T-helper 1 cell (primary cell): ENCODE measurements at regions not wholly inside any gene's neighbourhood (a gene's known extent, or its start where the extent isn't known, plus 50 kb on each side); places are given as distances from the start of the nearest gene placed in this dataset.
A peak's percentile ranks its signal among the peaks of the same experiment; 100 is the strongest.
"Not testable (repeated sequence)": the region's sequence is repeated elsewhere in the genome, so short reads cannot be mapped to it uniquely, and the experiment has no call there.

Source experiments
- DNase-seq, 5 donors: peaks; one replicate each; pipeline ENCODE4 v3.0.0-alpha.2; 2012 to 2020

DNA sequence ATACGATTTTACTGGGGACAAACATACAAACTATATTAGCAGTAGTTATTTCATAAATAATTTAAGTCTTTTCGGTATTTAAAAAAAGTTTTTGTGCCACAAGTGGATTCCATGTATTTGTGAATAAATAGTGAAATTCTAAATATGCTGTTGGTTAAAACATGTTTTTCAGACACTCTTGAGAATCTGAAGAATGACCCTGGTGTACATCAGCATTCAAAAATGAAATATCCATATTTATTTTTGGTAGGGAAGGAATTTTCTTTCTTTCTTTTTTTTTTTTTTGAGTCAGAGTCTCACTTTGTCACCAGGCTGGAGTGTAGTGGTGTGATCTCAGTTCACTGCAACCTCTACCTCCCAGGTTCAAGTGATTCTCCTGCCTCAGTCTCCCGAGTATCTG is 136.1 kb upstream of the CDK6 start:
- DNase-seq = no peak

DNA sequence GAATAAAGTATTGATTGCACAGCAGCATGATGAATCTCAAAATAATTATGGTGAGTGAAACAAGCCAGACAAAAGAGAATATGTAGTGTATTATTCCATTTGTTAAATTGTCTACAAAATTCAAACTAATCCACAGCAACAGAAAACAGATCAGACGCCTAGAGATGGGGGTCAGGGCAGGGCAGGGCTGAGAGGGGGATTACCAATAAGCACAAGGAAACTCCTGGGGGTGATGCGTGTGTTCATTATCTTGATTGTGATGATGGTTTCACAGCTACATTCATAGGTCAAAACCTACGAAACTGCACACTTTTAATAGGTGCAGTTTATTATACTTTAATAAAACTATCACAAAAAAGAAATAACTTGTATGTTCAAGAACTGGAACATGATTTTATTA is 132.7 kb upstream of the CDK6 start:
- DNase-seq = no peak

DNA sequence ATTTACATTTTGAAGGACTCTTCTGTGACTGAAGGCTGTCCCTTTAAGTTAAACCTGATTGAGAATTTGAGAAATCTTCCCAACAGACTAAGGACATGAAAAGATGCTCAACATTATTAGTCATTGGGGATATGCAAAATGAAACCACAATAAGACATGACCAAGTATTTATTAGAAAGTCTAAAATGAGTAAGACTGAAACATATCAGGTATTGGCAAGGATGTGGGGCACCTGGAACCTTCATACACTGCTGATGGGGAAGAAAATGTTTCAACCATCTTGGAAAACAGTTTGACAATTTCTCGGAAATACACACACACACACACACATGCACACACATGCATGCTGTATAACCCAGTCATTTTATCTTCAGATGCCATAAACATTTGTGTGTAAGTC is 132.1 kb upstream of the CDK6 start:
- DNase-seq = peak in 1 of 5 donors; percentile 5

DNA sequence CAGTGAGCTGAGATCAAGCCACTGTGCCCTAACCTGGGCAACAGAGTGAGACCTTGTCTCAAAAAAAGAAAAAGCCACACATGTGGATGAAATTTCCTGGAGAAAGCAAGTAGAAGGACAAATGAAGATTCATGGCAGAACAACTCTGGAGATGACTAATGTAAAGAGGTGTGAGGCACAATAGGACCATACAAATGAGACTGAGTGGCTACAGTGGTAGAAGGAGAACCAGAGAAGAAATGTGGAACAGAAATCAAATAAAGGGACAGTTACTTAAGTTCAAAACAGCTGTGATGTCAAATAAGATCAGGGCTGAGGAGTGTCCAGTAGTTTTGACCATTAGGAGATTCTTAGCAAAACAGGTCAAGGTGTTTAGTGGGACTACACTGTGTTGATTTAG is 130.9 kb upstream of the CDK6 start:
- DNase-seq = no peak

DNA sequence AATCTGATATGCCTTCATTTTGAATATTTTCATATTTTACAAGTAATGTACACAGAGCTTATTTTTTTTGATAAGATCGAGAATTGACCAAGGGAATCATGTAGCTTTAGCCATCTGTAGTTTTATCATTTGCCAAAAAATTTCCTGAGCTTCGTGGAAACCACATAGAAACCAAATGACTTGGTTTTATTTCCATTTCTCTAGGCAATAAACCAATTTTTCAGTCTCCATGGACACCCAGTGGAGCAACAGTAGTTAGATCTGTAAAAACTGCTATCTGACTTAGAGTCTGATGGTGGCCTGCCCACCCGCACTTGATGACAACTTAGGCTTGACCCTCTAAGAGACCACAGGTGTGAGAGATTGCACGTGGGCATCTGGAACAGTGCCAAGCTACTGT is 127.8 kb upstream of the CDK6 start:
- DNase-seq = no peak

DNA sequence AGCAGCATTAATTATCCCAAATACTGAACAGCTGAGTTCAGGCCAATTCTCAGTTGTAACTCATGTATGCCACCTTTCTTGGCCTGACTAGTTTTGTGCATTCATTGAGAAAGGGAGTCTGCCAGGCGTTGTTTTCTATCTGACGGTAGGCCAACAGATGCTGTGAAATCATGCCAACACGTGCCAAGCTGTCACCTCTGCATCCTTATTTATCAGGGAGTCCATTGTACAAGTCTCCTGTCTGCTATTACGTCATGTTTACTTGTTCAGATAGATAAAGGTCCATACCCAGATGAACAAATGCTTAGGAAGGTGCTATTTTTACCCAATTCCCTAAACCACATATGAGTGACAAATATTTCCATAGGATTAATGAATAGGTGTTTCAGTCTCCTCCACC is 127.2 kb upstream of the CDK6 start:
- DNase-seq = no peak

DNA sequence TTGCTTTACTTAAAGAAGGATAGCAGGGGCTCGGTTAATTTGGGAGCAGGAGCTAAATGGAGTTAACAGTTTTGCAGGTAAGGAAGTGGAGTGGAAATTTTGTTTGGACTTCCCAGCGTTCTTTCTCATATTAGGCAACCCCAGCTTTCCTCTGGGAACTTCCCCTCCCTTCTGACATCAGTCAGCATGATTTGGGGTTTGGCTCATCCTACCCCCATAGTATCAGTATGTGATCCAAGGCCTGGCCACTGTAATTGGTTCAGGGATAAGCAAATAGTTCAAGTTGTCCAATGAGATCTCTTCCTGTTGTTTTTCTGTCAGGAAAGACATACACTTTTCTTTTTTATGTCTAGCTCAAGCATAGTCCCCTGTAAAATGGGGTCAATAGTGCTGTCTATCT is 125.6 kb upstream of the CDK6 start:
- no peak for DNase-seq

DNA sequence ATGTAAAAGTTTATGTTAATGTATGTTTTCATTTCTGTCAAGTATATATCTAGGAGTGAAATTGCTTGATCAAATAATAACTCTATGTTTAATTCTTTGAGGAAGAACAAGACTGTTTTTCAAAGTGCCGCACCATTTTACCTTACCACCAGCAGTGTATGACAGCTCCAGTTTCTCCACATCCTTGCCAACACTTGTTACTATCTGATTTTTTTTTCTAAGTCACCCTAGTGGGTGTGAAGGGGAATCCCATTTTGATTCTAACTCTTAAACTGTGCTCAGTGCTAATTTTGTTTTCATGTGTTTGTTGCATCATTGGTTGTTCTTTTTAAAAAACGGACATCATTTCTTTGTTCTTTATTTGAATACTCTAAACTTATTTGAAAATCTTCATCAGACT is 120.2 kb upstream of the CDK6 start:
- no peak for DNase-seq

DNA sequence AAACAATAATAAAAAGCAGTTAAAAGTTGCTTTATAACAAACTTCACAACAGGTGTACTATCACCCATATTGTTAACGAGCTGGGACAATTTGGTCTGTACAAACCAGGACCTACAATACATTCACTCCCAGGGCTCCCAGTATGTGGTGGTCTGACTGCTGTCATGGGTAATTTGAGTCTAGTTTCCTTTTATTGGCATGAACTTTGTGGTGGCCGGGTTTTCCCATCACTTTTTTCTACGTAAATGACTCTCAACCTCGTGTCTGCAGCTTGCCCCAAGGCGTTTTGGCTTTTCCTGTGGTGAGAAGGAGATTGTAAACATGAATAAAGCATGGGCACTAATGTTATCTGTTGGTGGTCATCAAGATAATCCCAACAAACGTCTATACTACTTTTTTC is 118.7 kb upstream of the CDK6 start:
- peak in 1 of 5 donors; percentile 49 for DNase-seq

DNA sequence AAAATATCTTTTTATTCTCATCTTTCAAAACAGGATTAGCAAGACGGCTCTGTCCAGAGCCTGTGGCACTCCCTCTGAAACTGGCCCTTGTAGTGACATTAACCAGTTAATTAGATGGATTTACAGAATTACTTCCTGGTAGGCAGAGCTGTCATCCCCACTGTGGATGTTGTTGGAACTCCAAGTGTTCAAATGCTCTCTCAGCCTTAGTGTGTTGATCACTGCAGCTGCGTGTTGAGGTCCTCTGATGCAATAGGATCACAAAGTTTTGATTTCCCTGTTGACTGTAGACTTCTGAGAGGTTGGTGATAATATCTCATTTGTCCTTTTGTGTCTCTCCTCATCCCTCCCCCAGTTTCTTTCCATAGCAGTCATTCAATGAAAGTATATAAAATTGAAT is 117.3 kb upstream of the CDK6 start:
- DNase-seq = peak in 1 of 5 donors; percentile 56

DNA sequence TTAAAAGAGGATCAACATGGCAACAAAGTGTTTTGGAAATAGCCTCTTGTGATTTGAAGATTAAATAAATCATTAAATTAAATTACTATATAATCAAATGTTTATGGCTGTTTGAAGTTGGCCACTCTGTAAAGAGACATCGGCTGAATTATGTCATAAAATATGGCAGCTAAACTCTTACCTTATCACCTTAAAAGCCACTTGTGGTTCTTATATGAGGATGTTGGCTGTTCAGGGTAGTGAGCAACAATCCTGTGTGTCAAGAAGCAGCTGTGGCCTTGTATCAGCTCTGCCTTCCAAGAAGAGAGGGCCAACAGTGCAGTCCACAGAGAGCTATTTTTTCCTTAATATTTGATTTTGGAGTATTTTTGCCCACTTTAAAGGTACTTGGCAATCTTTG is 113.4 kb upstream of the CDK6 start:
- DNase-seq = no peak

DNA sequence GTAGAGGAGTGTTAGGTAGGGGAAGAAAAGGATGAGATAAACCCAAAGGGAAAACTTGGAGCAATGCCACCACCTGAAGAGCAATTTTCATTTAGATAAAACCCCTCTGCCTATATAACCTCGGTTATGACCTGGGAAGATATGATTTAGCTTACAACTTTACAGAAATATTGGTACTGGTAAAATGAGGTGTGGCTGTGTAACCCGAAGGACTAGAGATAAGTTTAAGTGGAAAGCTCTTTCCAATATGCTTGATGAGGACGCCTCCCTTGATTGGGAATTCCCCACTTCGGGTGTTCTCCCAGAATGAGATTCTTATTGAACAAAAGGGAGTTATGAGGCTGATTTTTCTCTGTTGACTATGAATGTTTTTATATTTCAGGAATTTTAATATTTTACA is 109.5 kb upstream of the CDK6 start:
- DNase-seq = no peak

DNA sequence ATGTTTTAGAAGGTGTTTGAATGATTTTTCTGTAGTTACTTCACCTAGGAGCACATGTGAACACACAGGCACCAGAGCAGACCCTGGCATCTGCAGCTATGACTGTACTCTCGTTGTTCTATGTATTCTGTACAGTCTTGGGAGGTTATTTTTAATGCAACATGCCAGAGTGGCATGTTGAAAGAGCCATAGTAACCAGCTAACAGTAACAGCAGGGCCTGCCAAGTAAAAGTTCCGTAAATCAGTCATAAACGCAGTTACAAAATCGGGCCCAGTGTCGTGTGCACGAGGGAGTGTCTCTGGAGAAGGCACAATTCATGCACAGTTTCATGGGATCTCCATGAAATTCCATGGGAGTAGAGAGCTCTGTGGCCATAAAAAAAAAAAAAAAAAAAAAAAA is 108.3 kb upstream of the CDK6 start:
- no peak for DNase-seq

DNA sequence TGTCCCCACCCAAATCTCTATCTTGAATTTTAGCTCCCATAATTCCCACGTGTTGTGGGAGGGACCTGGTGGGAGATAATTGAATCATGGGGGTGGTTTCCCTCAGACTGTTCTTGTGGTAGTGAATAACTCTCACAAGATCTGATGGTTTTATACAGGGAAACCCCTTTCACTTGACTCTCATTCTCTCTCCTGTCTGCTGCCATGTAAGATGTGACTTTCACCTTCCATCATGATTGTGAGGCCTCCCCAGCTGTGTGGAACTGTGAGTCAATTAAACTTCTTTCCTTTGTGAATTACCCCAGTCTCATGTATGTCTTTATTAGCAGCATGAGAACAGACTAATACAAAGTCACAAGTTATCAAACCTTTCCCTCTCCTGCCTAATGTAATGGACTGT is 106.3 kb upstream of the CDK6 start:
- not testable (repeated sequence) for DNase-seq

DNA sequence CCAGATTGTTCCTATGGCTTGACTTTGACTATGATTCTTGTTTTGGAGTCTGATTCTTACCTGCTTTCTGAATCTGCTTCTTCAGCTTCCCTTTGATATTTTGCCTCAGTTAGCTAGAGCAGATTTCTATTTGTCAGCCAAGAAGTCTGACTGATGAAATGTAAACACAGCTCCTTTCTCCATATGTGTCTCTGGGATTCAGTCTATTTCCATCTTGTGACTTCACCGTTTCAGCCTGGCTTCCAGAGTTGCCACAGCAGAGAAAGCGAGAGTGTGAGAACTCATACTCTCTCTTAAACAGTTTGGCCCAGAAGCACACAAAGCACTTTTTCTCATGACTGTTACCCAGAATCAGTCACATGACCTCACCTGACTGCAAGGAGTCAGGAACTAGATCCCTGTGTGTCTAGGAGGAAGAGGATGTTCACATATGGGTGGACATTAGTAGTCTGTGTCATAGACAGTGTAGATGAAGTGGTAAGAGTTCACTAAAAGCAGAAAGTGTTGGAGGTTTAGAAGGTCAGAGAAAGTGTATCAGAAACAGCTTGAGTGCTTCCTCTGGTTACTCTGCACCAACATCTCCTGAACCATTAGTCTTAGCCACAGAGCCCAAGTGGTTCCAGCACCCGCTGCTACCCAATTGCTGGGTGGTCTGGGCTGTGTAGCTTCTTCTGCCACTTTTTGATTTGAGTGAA is 103.4 kb upstream of the CDK6 start:
- no peak for DNase-seq

DNA sequence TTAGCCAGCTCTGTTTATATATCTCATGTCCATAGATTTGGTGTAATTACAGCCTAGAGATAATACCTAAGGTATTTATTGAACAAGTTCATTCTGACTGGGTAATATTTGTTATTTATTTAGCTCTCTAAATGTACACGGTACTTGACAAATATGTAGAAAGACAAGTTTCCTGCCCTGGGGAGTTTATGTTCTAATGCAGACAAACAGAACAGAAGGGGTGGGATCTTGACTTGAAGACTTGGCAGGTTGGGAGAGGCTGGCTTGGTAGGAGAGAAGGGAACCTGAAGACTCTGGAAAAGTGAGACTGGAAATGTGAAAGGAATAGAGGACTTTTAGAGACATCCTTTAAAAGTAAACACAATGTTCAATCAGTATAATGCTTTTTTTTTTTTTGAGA is 97.7 kb upstream of the CDK6 start:
- DNase-seq = no peak

DNA sequence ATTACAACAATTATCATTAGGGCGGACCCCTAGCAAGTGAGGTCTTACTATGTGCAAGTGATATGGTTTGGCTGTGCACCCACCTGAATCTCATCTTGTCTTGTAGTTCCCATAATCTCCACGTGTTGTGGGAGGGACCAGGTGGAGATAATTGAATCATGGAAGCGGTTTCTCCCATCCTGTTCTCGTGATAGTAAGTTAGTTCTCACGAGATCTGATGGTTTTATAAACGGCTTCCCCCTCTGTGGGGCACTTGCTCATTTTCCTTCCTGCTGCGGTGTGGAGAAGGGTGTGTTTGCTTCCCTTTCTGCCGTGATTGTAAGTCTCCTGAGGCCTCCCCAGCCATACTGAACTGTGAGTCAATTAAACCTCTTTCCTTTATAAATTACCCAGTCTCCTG is 96.1 kb upstream of the CDK6 start:
- DNase-seq = no peak

DNA sequence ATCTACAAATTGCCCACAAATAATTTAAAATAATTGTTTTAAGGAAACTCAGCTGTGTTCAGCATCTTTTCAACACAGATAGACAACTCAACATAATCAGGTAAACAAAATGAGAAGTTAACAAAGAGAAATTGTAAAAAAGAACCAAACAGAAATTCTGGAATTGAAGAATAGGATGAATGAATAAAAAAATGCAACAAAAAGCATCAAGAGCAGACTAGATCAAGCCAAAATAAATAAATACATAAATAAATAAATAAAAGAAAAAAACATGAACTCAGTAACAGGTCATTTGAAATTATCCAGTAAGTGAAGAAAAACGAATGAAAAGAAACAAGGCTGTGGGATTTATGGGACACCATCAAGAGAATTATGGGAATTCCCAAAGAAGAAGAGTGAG is 94.0 kb upstream of the CDK6 start:
- DNase-seq = no peak

DNA sequence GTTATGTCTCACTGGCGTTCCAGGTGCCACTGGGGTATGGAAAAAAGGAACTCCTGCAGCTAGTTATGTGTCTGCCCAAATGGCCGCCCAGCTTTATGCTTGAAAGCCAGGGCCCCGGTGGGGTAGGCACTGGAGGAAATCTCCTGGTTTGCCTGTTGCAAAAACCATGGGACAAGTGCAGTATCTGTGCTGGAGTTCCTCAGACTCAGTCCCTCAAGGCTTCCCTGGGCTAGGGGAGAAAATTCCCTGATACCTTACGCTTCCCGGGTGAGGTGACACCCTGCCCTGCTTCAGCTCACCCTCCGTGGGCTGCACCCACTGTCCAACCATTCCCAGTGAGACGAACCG is 90.3 kb upstream of the CDK6 start:
- no peak for DNase-seq

DNA sequence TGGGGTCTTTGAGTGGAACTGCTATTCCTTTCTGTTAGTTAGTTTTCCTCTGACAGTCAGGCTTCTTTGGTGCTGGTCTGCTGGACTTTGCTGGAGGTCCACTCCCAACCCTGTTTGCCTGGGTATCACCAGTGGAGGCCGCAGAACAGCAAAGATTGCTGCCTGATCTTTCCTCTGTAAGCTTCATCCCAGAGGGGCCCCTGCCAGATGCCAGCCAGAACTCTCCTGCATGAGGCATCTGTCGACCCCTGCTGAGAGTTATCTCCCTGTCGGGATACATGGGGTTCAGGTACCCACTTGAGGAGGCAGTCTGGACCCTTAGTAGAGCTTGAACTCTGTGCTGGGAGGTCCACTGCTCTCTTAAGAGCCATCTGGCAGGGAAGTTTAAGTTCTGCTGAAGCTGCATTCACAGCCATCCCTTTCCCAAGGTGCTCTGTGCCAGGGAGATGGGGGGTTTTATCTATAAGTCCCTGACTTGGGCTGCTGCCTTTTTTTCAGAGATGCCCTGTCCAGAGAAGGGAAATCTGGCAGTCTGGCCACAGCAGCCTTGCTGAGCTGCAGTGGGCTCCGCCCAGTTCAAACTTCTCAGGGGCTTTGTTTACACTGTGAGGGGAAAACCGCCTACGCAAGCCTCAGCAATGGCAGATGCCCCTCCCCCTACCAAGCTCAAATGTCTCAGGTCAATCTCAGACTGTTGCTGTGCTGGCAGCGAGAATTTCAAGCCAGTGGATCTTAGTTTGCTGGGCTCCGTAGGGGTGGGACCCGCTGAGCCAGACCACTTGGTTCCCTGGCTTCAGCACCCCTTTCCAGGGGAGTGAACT is 89.7 kb upstream of the CDK6 start:
- no peak for DNase-seq

DNA sequence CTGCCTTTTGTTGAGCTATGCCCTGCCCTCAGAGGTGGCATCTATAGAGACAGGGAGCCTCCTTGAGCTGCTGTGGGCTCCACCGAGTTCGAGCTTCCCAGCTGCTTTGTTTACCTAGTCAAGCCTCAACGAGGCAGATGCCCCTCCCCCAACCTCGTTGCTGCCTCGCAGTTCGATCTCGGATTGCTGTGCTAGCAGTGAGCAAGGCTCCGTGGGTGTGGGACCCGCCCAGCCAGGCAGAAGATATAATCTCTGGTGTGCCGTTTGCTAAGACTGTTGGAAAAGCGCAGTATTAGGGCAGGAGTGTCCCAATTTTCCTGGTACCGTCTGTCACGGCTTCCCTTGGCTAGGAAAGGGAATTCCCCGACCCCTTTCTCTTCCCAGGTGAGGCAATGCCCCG is 88.4 kb upstream of the CDK6 start:
- DNase-seq = no peak

DNA sequence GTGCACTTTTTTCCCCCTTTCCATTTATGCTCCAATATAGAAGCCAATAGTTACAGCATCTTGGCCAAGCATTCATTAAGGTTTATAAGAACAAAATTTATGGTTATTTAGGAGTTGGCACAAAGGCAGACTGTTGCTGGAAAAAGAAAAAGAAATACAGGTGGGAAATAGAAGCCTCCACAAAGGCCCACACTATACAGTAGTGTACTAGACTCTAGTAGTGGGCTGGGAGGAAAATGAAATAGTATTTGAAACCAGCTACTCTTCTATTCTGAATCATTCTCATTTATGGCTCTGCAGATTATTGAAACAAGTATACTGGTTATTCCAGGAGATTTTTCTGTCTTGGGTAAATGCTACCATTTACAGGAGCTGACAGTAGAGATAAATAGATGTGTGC is 80.9 kb upstream of the CDK6 start:
- DNase-seq = no peak

DNA sequence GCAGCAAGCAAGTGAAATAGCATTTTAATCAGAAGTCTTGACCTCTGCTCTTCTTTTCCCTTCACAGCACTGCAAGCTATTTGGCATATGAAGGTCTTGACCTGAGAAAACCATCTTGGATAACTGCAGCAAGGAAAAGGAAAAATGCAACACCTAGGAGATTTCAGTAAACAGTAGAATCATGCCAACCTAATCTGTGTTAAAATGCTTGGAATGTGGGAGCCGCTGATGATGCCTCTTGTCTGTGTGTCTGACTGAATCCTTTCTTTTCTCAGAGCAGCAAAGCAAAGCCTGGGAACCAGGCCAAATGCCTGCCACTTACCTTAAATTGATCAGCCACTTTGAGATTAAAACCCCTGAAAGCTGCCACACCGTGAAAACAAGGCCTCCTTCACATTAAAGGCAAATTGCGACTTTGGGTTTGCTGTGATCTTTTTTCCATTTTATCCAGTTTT is 80.4 kb upstream of the CDK6 start:
- DNase-seq = no peak

DNA sequence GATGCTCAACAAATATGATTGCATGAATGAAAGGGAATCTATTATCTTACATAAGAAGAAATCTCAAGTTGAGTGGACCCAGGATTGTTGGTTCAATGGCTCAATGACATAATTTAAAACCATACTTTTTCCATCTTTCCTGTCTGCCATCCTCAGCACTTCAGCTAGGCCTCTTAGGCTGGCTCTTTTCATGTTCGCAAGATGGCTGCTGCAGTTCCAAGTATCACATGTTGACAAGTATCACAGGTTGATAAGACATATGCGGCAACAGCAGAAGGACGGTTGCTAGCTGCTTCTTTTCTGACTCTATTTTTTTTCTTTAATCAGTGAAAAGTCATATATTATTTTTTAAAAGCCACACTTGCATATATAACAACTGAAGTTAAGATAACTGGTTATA is 79.0 kb upstream of the CDK6 start:
- DNase-seq = no peak

DNA sequence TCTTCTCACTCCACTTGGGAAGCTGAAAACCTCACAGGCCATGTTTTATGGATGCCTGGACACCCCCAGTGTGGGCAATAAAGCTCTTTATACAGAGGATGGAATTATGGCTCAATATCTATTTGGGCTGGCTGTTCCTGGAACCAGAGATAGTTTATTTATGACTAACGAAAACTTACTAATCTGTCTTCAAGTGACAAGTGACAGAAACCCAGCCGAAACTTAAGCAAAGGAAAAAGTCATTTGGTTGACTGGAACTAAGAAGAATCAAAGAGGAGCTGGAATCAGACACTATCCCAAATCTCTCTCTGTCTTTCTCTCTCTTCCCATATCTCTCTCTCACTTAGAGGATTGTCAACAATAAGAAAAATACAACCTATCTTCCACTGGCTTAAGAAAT is 78.3 kb upstream of the CDK6 start:
- no peak for DNase-seq
